GM12878 (cell line): ENCODE measurements at regions not wholly inside any gene's neighbourhood (a gene's known extent, or its start where the extent isn't known, plus 50 kb on each side); places are given as distances from the start of the nearest gene placed in this dataset.

ENCODE experiments used
- ATAC-seq: fragments of 200-7000 bp; cut with Tn5 transposase; 3 replicates; pipeline ENCODE4 v1.9.1; 2020; ENCODE audit warnings: mild to moderate bottlenecking, moderate library complexity
- BruUV-seq: library from RNA; stranded (reverse); fragments of 400-500 nt; replicated peaks from 2 replicates; lab custom pipeline; 2021; lab: Mats Ljungman, UMichigan
- CTCF ChIA-PET: fragments of 300-600 bp; sonication (Branson Sonifier 250); formaldehyde crosslinking; extraction: SDS; loops from one replicate; lab custom pipeline; 2021; ENCODE audit warnings: inconsistent platforms; lab: Yijun Ruan, JAX
- POLR2A ChIA-PET: fragments of 350-600 bp; formaldehyde crosslinking; extraction: SDS; loops from one replicate; lab custom pipeline; 2021; ENCODE audit warnings: inconsistent platforms; lab: Charles Lee
- RAD21 ChIA-PET: fragments of 300-600 bp; sonication (Branson Sonifier 250); formaldehyde crosslinking; loops from one replicate; lab custom pipeline; 2023; ENCODE audit warnings: antibody characterized with exemption; ENCODE audit not compliant: unreplicated experiment; lab: Charles Lee
- SMC1A ChIA-PET: fragments of 300-600 bp; sonication (Branson Sonifier 250); formaldehyde crosslinking; loops from one replicate; lab custom pipeline; 2023; ENCODE audit not compliant: unreplicated experiment, uncharacterized antibody; lab: Charles Lee
- DNase-seq: peaks from one replicate; pipeline ENCODE4 v3.0.0-alpha.2; 2011; ENCODE audit warnings: low read depth, low spot score
- FAIRE-seq: peaks from 3 replicates; lab custom pipeline; 2011; peaks lifted over from hg19 to GRCh38; lab: Jason Lieb, UNC
- H2AFZ ChIP-seq: 2 replicates; pipeline ENCODE4 v1.6.0; 2011; ENCODE audit warnings: low read depth, low read length, control low read depth; ENCODE audit not compliant: control insufficient read depth
- H3K27ac ChIP-seq: 2 replicates; pipeline ENCODE4 v1.5.1; 2011; ENCODE audit warnings: control low read depth; ENCODE audit not compliant: control insufficient read depth, insufficient read depth
- H3K27me3 ChIP-seq, 2 experiments: replicated peaks in 1 of 2; 2 replicates each; pipeline versions ENCODE4 v1.6.0 to v1.6.1; 2011; ENCODE audit warnings: low read length in 1 of 2; ENCODE audit not compliant: control insufficient read depth in 2 of 2, insufficient read depth in 2 of 2
- H3K36me3 ChIP-seq, 2 experiments: 2 replicates each; pipeline ENCODE4 v1.5.1; 2011; ENCODE audit warnings: low read length in 1 of 2; ENCODE audit not compliant: control insufficient read depth in 2 of 2, insufficient read depth in 2 of 2
- H3K4me1 ChIP-seq: 2 replicates; pipeline ENCODE4 v1.6.1; 2011; ENCODE audit warnings: mild to moderate bottlenecking, low read length, moderate library complexity, mixed read lengths; ENCODE audit not compliant: control insufficient read depth, insufficient read depth
- H3K4me2 ChIP-seq: 2 replicates; pipeline ENCODE4 v1.6.0; 2011; ENCODE audit warnings: control low read depth; ENCODE audit not compliant: control insufficient read depth, insufficient read depth
- H3K4me3 ChIP-seq: fragments of 200-600 bp; sonication (generic); 2 replicates; pipeline ENCODE4 v1.5.1; 2016
- H3K79me2 ChIP-seq: 2 replicates; pipeline ENCODE4 v1.6.0; 2011; ENCODE audit warnings: low read length; ENCODE audit not compliant: control insufficient read depth, insufficient read depth
- H3K9ac ChIP-seq: 2 replicates; pipeline ENCODE4 v1.8.0; 2011; ENCODE audit warnings: low read length, control low read depth, mixed read lengths; ENCODE audit not compliant: control insufficient read depth, insufficient read depth
- H3K9me3 ChIP-seq: replicated peaks from 3 replicates; pipeline ENCODE4 v1.5.1; 2011; ENCODE audit warnings: mild to moderate bottlenecking, low read length; ENCODE audit not compliant: control insufficient read depth, insufficient read depth
- H4K20me1 ChIP-seq: 2 replicates; pipeline ENCODE4 v1.6.0; 2011; ENCODE audit not compliant: control insufficient read depth, insufficient read depth
- BCL11A ChIP-seq: IDR thresholded peaks from 2 replicates; pipeline ENCODE4 v1.6.1; 2011; ENCODE audit warnings: low read depth, low read length
- CHD4 ChIP-seq: fragments of 200-600 bp; sonication (generic); IDR thresholded peaks from 2 replicates; pipeline ENCODE4 v1.6.1; 2016; ENCODE audit warnings: mild to moderate bottlenecking
- FOXM1 ChIP-seq: IDR thresholded peaks from 2 replicates; pipeline ENCODE4 v1.6.1; 2012; ENCODE audit warnings: low read depth, mild to moderate bottlenecking, inconsistent platforms, low read length, moderate library complexity
- HDAC2 ChIP-seq: fragments of 200-600 bp; sonication (generic); IDR thresholded peaks from 2 replicates; pipeline ENCODE4 v1.6.1; 2017
- IKZF2 ChIP-seq, 2 experiments: fragments of 450-650 bp; IDR thresholded peaks; 2 replicates each; pipeline ENCODE4 v1.6.1; 2017; ENCODE audit warnings: mild to moderate bottlenecking in 2 of 2, moderate library complexity in 2 of 2
- MTA2 ChIP-seq: fragments of 450-650 bp; IDR thresholded peaks from 2 replicates; pipeline ENCODE4 v1.6.1; 2016; ENCODE audit warnings: low read depth, mild to moderate bottlenecking, moderate library complexity
- NFYB ChIP-seq: IDR thresholded peaks from 2 replicates; pipeline ENCODE4 v1.6.1; 2011; ENCODE audit warnings: low read depth, mild to moderate bottlenecking, low read length, improper control_type of control experiment, moderate library complexity; ENCODE audit not compliant: insufficient read depth
- POLR2AphosphoS2 ChIP-seq: IDR thresholded peaks from 2 replicates; pipeline ENCODE4 v1.6.1; 2011; ENCODE audit warnings: low read depth, mild to moderate bottlenecking, low read length, improper control_type of control experiment, moderate library complexity
- SIX5 ChIP-seq: IDR thresholded peaks from 2 replicates; pipeline ENCODE4 v1.6.1; 2011; ENCODE audit warnings: mild to moderate bottlenecking, low read depth, low read length, moderate library complexity; ENCODE audit not compliant: severe bottlenecking
- YY1 ChIP-seq: IDR thresholded peaks from 2 replicates; pipeline ENCODE4 v1.6.1; 2011; ENCODE audit warnings: low read depth, mild to moderate bottlenecking, low read length
- WGBS: methylation state at CpG from one replicate; pipeline ENCODE4 v1.1.6; 2016; ENCODE audit warnings: low lambda C conversion rate; ENCODE audit not compliant: insufficient replicate concordance, insufficient coverage; ENCODE audit errors: missing lambda C conversion rate; 5-methylcytosine and 5-hydroxymethylcytosine counted together
- in situ Hi-C: fragments of 300-500 bp; cut with MboI; formaldehyde crosslinking; loops from 9 replicates; pipeline ENCODE4 v1.14.3; 2018; ENCODE audit warnings: mixed read lengths
- intact Hi-C: fragments of 100-400 bp; cut with micrococcal nuclease; formaldehyde crosslinking; loops from one replicate; pipeline ENCODE4 v1.14.2; 2022; ENCODE audit not compliant: unreplicated experiment
- TF ChIP-seq, protein P1 (sequence below): IDR thresholded peaks from 2 replicates; pipeline ENCODE4 v1.6.1; 2012; ENCODE audit warnings: low read depth, low read length, improper control_type of control experiment
- TF ChIP-seq, protein P2 (sequence below): fragments of 450-650 bp; IDR thresholded peaks from 2 replicates; pipeline ENCODE4 v1.6.1; 2017; ENCODE audit warnings: mild to moderate bottlenecking, low read depth, inconsistent platforms; ENCODE audit not compliant: poor library complexity, severe bottlenecking

DNA sequence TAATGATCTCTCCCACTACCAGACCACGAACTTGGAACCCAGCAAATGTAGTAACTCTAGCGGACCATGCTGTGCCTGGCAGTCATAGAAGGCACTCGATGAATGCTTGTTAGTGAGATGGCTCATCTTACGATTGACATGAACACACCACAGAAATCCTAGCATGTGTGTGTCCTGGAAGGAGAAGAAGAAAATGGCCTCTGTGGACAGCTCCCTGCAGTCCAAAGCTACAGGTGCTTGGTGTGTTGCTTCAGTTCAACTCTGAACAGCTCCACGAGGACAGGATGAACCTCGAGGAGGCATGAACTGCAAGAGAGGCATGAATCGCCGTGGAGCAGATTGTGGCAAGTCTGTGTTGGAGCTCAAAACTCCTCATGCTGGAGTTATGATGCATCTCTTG lies 93.5 kb downstream of the KLF6 start:
- Histone ChIP-seq H3K36me3 (no peaks in the 10 kb centered on the region), H2AFZ (no peak overlapping the region), H3K27ac (no peak overlapping the region), H3K9ac (no peak overlapping the region), H3K4me2 (no peak overlapping the region), H3K27me3 (peaks cover 0 to 1% of the 10 kb centered on the region in 2 experiments; a peak in 2 of 4 replicates), H4K20me1 (no peaks in the 10 kb centered on the region), H3K9me3 (no peaks in the 10 kb centered on the region)
- BruUV-seq, result no TSS peak
- POLR2A ChIA-PET, result no interaction called here
- RAD21 ChIA-PET, result no interaction called here
- DNase-seq, result no peak
- no peak for ATAC-seq
- 53% methylated on average over 8 of the region's 8 CpGs for WGBS
- CTCF ChIA-PET, result no interaction called here
- FAIRE-seq, result no peak
- intact Hi-C loops, result no loop called here
- in situ Hi-C loops, result no loop called here
- no peak for TF ChIP-seq YY1
- no peak for TF ChIP-seq CHD4
- no peak for TF ChIP-seq IKZF2 (IDR thresholded peaks at IDR 0.05)
- TF ChIP-seq BCL11A, result no peak
- TF ChIP-seq, protein P1, sequence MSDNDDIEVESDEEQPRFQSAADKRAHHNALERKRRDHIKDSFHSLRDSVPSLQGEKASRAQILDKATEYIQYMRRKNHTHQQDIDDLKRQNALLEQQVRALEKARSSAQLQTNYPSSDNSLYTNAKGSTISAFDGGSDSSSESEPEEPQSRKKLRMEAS, result no peak
- no peak for TF ChIP-seq SIX5
- TF ChIP-seq, all 136 proteins: peak for 0
- H3K79me2 ChIP-seq, result no peaks in the 10 kb centered on the region
- SMC1A ChIA-PET, result no interaction called here
- H3K4me1 ChIP-seq, result no peaks in the 10 kb centered on the region
- H3K4me3 ChIP-seq, result no peak overlapping the region

DNA sequence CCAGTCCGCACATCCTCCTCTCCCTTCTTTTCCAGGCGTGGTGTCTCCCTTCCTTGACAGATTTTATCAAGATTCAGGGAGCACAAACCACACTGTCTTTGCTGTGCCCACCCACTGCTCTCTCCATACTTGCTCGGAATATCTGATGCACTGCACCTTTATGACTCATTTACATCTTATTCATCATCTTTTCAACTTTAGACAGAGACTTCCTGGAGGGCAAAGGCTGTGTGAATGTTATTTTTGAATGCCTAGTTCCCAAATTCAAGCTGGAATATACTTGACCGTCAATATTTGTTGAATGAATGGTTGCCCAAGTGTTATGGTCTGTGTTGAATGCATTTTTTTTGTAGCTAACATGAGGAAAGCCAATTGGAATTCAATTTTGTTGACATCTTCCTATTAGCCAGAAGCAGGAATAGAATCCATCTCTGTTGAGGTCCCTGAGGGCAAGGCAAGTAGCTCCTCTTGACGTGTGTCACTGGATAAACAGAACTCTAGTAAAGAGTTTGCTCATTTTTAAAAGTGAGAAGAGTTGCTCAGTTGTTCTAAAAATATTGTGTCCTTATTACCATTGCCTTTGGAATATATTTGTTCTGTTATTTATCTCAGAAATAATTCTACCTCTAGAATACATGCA lies 95.0 kb downstream of the KLF6 start:
- CTCF ChIA-PET, result no interaction called here
- H2AFZ ChIP-seq, result no peak overlapping the region
- no peak for DNase-seq

More for the DNA sequence above, 95.0 kb downstream of the KLF6 start:
- TF ChIP-seq FOXM1 (no peak), HDAC2 (no peak), NFYB (no peak), POLR2AphosphoS2 (no peak), MTA2 (no peak)
- TF ChIP-seq, protein P2, sequence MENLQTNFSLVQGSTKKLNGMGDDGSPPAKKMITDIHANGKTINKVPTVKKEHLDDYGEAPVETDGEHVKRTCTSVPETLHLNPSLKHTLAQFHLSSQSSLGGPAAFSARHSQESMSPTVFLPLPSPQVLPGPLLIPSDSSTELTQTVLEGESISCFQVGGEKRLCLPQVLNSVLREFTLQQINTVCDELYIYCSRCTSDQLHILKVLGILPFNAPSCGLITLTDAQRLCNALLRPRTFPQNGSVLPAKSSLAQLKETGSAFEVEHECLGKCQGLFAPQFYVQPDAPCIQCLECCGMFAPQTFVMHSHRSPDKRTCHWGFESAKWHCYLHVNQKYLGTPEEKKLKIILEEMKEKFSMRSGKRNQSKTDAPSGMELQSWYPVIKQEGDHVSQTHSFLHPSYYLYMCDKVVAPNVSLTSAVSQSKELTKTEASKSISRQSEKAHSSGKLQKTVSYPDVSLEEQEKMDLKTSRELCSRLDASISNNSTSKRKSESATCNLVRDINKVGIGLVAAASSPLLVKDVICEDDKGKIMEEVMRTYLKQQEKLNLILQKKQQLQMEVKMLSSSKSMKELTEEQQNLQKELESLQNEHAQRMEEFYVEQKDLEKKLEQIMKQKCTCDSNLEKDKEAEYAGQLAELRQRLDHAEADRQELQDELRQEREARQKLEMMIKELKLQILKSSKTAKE, result no peak
- TF ChIP-seq, all 136 proteins: peak for 0
- no TSS peak for BruUV-seq
- no peaks in the 10 kb centered on the region for H3K4me1 ChIP-seq
- H3K9ac ChIP-seq, result no peak overlapping the region
- FAIRE-seq (no peak), ATAC-seq (no peak)
- SMC1A ChIA-PET, result interaction anchor here (0.7 to 1.6 kb wide), 3 partner anchors 13 to 20 kb away, joined by 3 to 5 read pairs (median 4); no protein-coding TSS in a partner anchor
- WGBS, result 18% methylated on average over 5 of the region's 5 CpGs
- H3K9me3 ChIP-seq, result no peaks in the 10 kb centered on the region
- H3K36me3 ChIP-seq, result no peaks in the 10 kb centered on the region
- intact Hi-C loops (no loop called here), in situ Hi-C loops (no loop called here)
- RAD21 ChIA-PET, result no interaction called here
- no peaks in the 10 kb centered on the region for H4K20me1 ChIP-seq
- POLR2A ChIA-PET, result no interaction called here
- H3K4me3 ChIP-seq, result no peak overlapping the region
- no peaks in the 10 kb centered on the region for H3K79me2 ChIP-seq
- no peak overlapping the region for H3K27ac ChIP-seq
- no peak overlapping the region for H3K4me2 ChIP-seq
- H3K27me3 ChIP-seq, result peaks cover 0 to 1% of the 10 kb centered on the region in 2 experiments; a peak in 2 of 4 replicates
